ENCODE measurements at regions not wholly inside any gene's neighbourhood (a gene's known extent, or its start where the extent isn't known, plus 50 kb on each side); places are given as distances from the start of the nearest gene placed in this dataset.

GRCh38 chr6:120405947-120406346, 928.3 kb downstream of the TBC1D32 start:
- TF ChIP-seq ZNF142 (CRISPR knock-in tag; IDR thresholded peaks at IDR 0.05) (no peak), USF2 (IDR thresholded peaks at IDR 0.05; ENCODE audit: low read depth, low read length) (no peak), USF2 (CRISPR knock-in tag; IDR thresholded peaks at IDR 0.05; ENCODE audit: borderline replicate concordance) (no peak), KDM2A (CRISPR knock-in tag; IDR thresholded peaks at IDR 0.05; ENCODE audit: borderline replicate concordance, low read depth) (no peak), CTCF (CRISPR knock-in tag; IDR thresholded peaks at IDR 0.05) (0 out of 2 replicates have a peak, but pooled peaks have one; percentile 24), XRCC5 (optimal IDR thresholded peaks at IDR 0.05; ENCODE audit: low read length) (no peak), MAZ (IDR thresholded peaks at IDR 0.05; ENCODE audit: borderline replicate concordance, low read depth, low read length) (no peak), MAZ (CRISPR knock-in tag; IDR thresholded peaks at IDR 0.05; ENCODE audit: low read depth) (no peak), STAT5B (CRISPR knock-in tag; IDR thresholded peaks at IDR 0.05) (no peak), EZH2 (conservative IDR thresholded peaks at IDR 0.05; ENCODE audit: low read depth, low read length) (no peak), TP53 (CRISPR knock-in tag; conservative IDR thresholded peaks at IDR 0.05) (no peak), MAX (IDR thresholded peaks at IDR 0.05) (no peak), RXRA (CRISPR knock-in tag; IDR thresholded peaks at IDR 0.05) (no peak)
